Fibroblast of lung (primary cell): ENCODE measurements at regions not wholly inside any gene's neighbourhood (a gene's known extent, or its start where the extent isn't known, plus 50 kb on each side); places are given as distances from the start of the nearest gene placed in this dataset.
"Not testable (repeated sequence)": the region's sequence is repeated elsewhere in the genome, so short reads cannot be mapped to it uniquely, and the experiment has no call there.

Source experiments
- DNase-seq, 2 donors: peaks; one replicate each; pipeline versions ENCODE4 v3.0.0 to v3.0.0-alpha.2; 2010; ENCODE audit warnings: low read depth in 2 of 2
- H2AFZ ChIP-seq: 2 replicates; pipeline ENCODE4 v1.5.1; 2012; ENCODE audit warnings: low read length, control low read depth, inconsistent platforms
- H3K27ac ChIP-seq: 2 replicates; pipeline ENCODE4 v1.5.1; 2011; ENCODE audit warnings: low read length, control low read depth; ENCODE audit not compliant: insufficient read depth
- H3K27me3 ChIP-seq: 2 replicates; pipeline ENCODE4 v1.5.1; 2011; ENCODE audit warnings: mild to moderate bottlenecking, low read length; ENCODE audit not compliant: control insufficient read depth, insufficient read depth
- H3K36me3 ChIP-seq: 2 replicates; pipeline ENCODE4 v1.5.1; 2011; ENCODE audit warnings: low read length; ENCODE audit not compliant: control insufficient read depth, insufficient read depth
- H3K4me1 ChIP-seq: 2 replicates; pipeline ENCODE4 v1.5.1; 2011; ENCODE audit warnings: low read length; ENCODE audit not compliant: control insufficient read depth, insufficient read depth; ENCODE audit errors: extremely low read depth
- H3K4me2 ChIP-seq: 2 replicates; pipeline ENCODE4 v1.5.1; 2011; ENCODE audit warnings: low read length, control low read depth; ENCODE audit not compliant: insufficient read depth; ENCODE audit errors: extremely low read depth
- H3K4me3 ChIP-seq, 4 experiments: fragments of 200-600 bp in 1 of 4; sonication (generic) in 1 of 4; replicated peaks in 1 of 4; 2 replicates each; pipeline ENCODE4 v1.5.1; 2011 to 2016; ENCODE audit warnings: low read length in 4 of 4, low read depth in 3 of 4, mild to moderate bottlenecking in 3 of 4, control low read depth in 2 of 4, inconsistent platforms in 1 of 4, mixed read lengths in 1 of 4; ENCODE audit not compliant: insufficient read depth in 1 of 4; ENCODE audit errors: control extremely low read depth in 1 of 4
- H3K79me2 ChIP-seq: 2 replicates; pipeline ENCODE4 v1.5.1; 2012; ENCODE audit warnings: mild to moderate bottlenecking, low read length, inconsistent platforms; ENCODE audit not compliant: control insufficient read depth, insufficient read depth
- H3K9ac ChIP-seq: 2 replicates; pipeline ENCODE4 v1.5.1; 2011; ENCODE audit warnings: mild to moderate bottlenecking, low read length, control low read depth; ENCODE audit not compliant: insufficient read depth
- H3K9me3 ChIP-seq: 2 replicates; pipeline ENCODE4 v1.5.1; 2012; ENCODE audit warnings: low read depth, low read length; ENCODE audit not compliant: control insufficient read depth, insufficient read depth
- H4K20me1 ChIP-seq: 2 replicates; pipeline ENCODE4 v1.5.1; 2011; ENCODE audit warnings: low read length; ENCODE audit not compliant: control insufficient read depth, insufficient read depth; ENCODE audit errors: extremely low read depth
- CTCF ChIP-seq, 2 donors: IDR thresholded peaks in 1 of 2; conservative IDR thresholded peaks in 1 of 2; 1 replicate in 1 of 2; 2 replicates in 1 of 2; pipeline ENCODE4 v1.5.1; 2011 to 2012; ENCODE audit warnings: low read length in 2 of 2, control low read depth in 1 of 2, inconsistent platforms in 1 of 2, low read depth in 1 of 2, mild to moderate bottlenecking in 1 of 2
- EZH2 ChIP-seq: IDR thresholded peaks from 2 replicates; pipeline ENCODE4 v1.5.1; 2012; ENCODE audit warnings: low read length, control low read depth, mild to moderate bottlenecking; ENCODE audit errors: missing control alignments

GRCh38 chr4:98828801-98829200 lies 100.1 kb downstream of the EIF4E start:
- no peak overlapping the region for H2AFZ ChIP-seq
- H3K4me3 ChIP-seq: no peak overlapping the region
- TF ChIP-seq CTCF (conservative IDR thresholded peaks at IDR 0.05 in 1 of 2, IDR thresholded peaks at IDR 0.05 in 1 of 2; ENCODE audit: low read depth in 1 of 2, low read length in 2 of 2) (peak in 1 of 2 donors; percentile 11), EZH2 (no peak)
- H3K9me3 ChIP-seq: no peaks in the 10 kb centered on the region
- H3K36me3 ChIP-seq: no peaks in the 10 kb centered on the region
- peak in 1 of 2 donors; percentile 3 for DNase-seq
- H3K9ac ChIP-seq: no peak overlapping the region
- no peaks in the 10 kb centered on the region for H3K27me3 ChIP-seq
- H3K4me2 ChIP-seq: no peak overlapping the region
- H3K4me1 ChIP-seq: no peaks in the 10 kb centered on the region
- H3K79me2 ChIP-seq: no peaks in the 10 kb centered on the region
- no peak overlapping the region for H3K27ac ChIP-seq
- H4K20me1 ChIP-seq: no peaks in the 10 kb centered on the region

DNA sequence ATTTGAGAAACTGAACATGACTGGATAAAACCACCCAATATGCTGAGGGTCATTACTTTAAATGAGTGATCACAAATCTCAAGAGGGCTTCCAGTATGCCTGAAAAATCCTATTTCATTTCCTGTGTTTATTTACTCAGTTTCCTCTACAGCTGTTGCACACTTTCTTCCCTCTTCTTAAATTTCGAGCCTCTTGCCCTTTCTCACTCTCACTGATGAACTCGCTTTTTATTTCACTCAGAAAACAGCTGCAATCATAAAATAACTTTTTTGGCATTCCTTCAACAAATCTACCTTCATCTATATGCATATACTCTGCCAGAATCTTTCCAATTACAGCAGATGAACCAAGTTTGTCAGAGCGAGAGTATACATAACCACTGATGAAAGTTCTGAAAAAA lies 101.3 kb downstream of the EIF4E start:
- no peak overlapping the region for H3K4me2 ChIP-seq
- no peaks in the 10 kb centered on the region for H3K9me3 ChIP-seq
- H3K27me3 ChIP-seq: no peaks in the 10 kb centered on the region

GRCh38 chr4:98822144-98822543 lies 106.8 kb downstream of the EIF4E start:
- no peak overlapping the region for H3K4me2 ChIP-seq
- no peak overlapping the region for H3K4me3 ChIP-seq
- DNase-seq: no peak
- H3K79me2 ChIP-seq: no peaks in the 10 kb centered on the region
- H4K20me1 ChIP-seq: no peaks in the 10 kb centered on the region
- H3K27me3 ChIP-seq: peaks cover 3% of the 10 kb centered on the region
- H3K9ac ChIP-seq: no peak overlapping the region
- TF ChIP-seq CTCF (conservative IDR thresholded peaks at IDR 0.05 in 1 of 2, IDR thresholded peaks at IDR 0.05 in 1 of 2; ENCODE audit: low read depth in 1 of 2, low read length in 2 of 2): no peak
- TF ChIP-seq EZH2: no peak
- no peaks in the 10 kb centered on the region for H3K9me3 ChIP-seq
- no peak overlapping the region for H3K27ac ChIP-seq
- H3K36me3 ChIP-seq: no peaks in the 10 kb centered on the region
- H2AFZ ChIP-seq: no peak overlapping the region
- no peaks in the 10 kb centered on the region for H3K4me1 ChIP-seq

More for the DNA sequence above, 101.3 kb downstream of the EIF4E start:
- Histone ChIP-seq H3K79me2 (no peaks in the 10 kb centered on the region), H3K27ac (no peak overlapping the region), H3K9ac (no peak overlapping the region), H4K20me1 (no peaks in the 10 kb centered on the region), H2AFZ (no peak overlapping the region), H3K4me3 (no peak overlapping the region), H3K36me3 (no peaks in the 10 kb centered on the region), H3K4me1 (no peaks in the 10 kb centered on the region)
- TF ChIP-seq EZH2: no peak
- no peak for TF ChIP-seq CTCF (conservative IDR thresholded peaks at IDR 0.05 in 1 of 2, IDR thresholded peaks at IDR 0.05 in 1 of 2; ENCODE audit: low read depth in 1 of 2, low read length in 2 of 2)
- no peak for DNase-seq

GRCh38 chr4:98818116-98818515 lies 110.8 kb downstream of the EIF4E start:
- not testable (repeated sequence) for DNase-seq, H4K20me1 ChIP-seq, H2AFZ ChIP-seq, H3K27ac ChIP-seq, H3K9me3 ChIP-seq, H3K27me3 ChIP-seq, H3K79me2 ChIP-seq, H3K4me3 ChIP-seq, H3K36me3 ChIP-seq, H3K4me1 ChIP-seq, H3K4me2 ChIP-seq, H3K9ac ChIP-seq
